ENCODE measurements at regions not wholly inside any gene's neighbourhood (a gene's known extent, or its start where the extent isn't known, plus 50 kb on each side); places are given as distances from the start of the nearest gene placed in this dataset.

GRCh38 chr12:61357496-61357895, 902.7 kb upstream of the USP15 start:
- DNase-seq = no peak

GRCh38 chr12:61362037-61362436, 898.2 kb upstream of the USP15 start:
- no peak for DNase-seq

GRCh38 chr12:61365001-61365400, 895.2 kb upstream of the USP15 start:
- DNase-seq = no peak

GRCh38 chr12:61367281-61367785, 892.9 kb upstream of the USP15 start:
- DNase-seq = no peak

- no peak for DNase-seq
These were observed 890.8 kb upstream of the USP15 start for GRCh38 chr12:61369241-61369910.

GRCh38 chr12:61384511-61384910, 875.7 kb upstream of the USP15 start:
- no peak for DNase-seq

GRCh38 chr12:61385771-61386170, 874.4 kb upstream of the USP15 start:
- no peak for DNase-seq

GRCh38 chr12:61397668-61398067, 862.5 kb upstream of the USP15 start:
- no peak for DNase-seq

GRCh38 chr12:61412201-61412600, 848.0 kb upstream of the USP15 start:
- no peak for DNase-seq

- no peak for DNase-seq
These were observed 845.7 kb upstream of the USP15 start for GRCh38 chr12:61414470-61414869.

GRCh38 chr12:61422786-61423185, 837.4 kb upstream of the USP15 start:
- DNase-seq = no peak

GRCh38 chr12:61452076-61452475, 808.1 kb upstream of the USP15 start:
- DNase-seq = no peak

GRCh38 chr12:61487728-61488127, 772.5 kb upstream of the USP15 start:
- no peak for DNase-seq

GRCh38 chr12:61490526-61491498, 769.4 kb upstream of the USP15 start:
- DNase-seq = no peak

- no peak for DNase-seq
These were observed 758.0 kb upstream of the USP15 start for GRCh38 chr12:61502179-61502578.

GRCh38 chr12:61504396-61505080, 755.7 kb upstream of the USP15 start:
- no peak for DNase-seq

GRCh38 chr12:61513499-61513898, 746.7 kb upstream of the USP15 start:
- no peak for DNase-seq

- DNase-seq = no peak
These were observed 746.2 kb upstream of the USP15 start for GRCh38 chr12:61514016-61514415.

- no peak for DNase-seq
These were observed 738.9 kb upstream of the USP15 start for GRCh38 chr12:61521258-61521657.

GRCh38 chr12:61523276-61523992, 736.8 kb upstream of the USP15 start:
- no peak for DNase-seq

- DNase-seq = no peak
These were observed 735.4 kb upstream of the USP15 start for GRCh38 chr12:61524851-61525250.

- no peak for DNase-seq
These were observed 734.9 kb upstream of the USP15 start for GRCh38 chr12:61525331-61525730.

- no peak for DNase-seq
These were observed 729.7 kb upstream of the USP15 start for GRCh38 chr12:61530456-61530855.

Measured in activated CD8-positive, alpha-beta memory T cell treated with anti-CD3 and anti-CD28 coated beads, Interleukin-2, amount 50 U/mL, for 4 hours (primary cell).